Ovary (tissue), 3 donors: ENCODE measurements at regions not wholly inside any gene's neighbourhood (a gene's known extent, or its start where the extent isn't known, plus 50 kb on each side); places are given as distances from the start of the nearest gene placed in this dataset.

Source experiments
- CTCF ChIP-seq, 3 donors: fragments of 450-650 bp in 2 of 3; fragments of 200-600 bp in 1 of 3; IDR thresholded peaks; one replicate each; pipeline versions ENCODE4 v1.5.1 to v1.8.0; 2016 to 2022; ENCODE audit warnings: antibody characterized with exemption in 3 of 3, mild to moderate bottlenecking in 1 of 3
- EP300 ChIP-seq: sonication (generic); formaldehyde crosslinking; IDR thresholded peaks from one replicate; pipeline ENCODE4 v1.6.1; 2017; ENCODE audit warnings: antibody characterized with exemption
- POLR2A ChIP-seq: fragments of 450-650 bp; IDR thresholded peaks from one replicate; pipeline ENCODE4 v1.6.1; 2017; ENCODE audit warnings: antibody characterized with exemption, mild to moderate bottlenecking, moderate library complexity
- donor health status: DM: no; HTN: no; CAD: no.

DNA sequence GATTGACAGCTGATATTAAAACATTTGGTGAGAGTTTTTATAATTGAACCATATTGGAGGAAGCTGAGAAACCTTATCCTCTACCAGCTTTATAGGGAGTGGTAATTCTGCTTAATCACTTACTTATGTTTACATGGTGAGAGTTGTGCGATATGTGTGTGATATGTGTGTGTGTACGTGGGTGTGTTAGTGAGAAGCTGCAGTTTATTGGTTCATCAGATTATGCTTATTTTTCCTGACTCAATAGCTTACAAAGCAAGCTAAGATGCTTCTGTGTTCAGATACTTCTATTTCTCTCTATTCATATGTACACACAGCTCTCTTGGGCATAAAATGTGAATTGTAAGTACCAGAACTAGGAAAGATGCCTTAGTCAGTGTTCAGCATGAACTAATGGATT, 343.7 kb downstream of the GRIA2 start:
- TF ChIP-seq CTCF (IDR thresholded peaks at IDR 0.05) (no peak), POLR2A (no peak), EP300 (no peak)
